ENCODE measurements at regions not wholly inside any gene's neighbourhood (a gene's known extent, or its start where the extent isn't known, plus 50 kb on each side); places are given as distances from the start of the nearest gene placed in this dataset.
A peak's percentile ranks its signal among the peaks of the same experiment; 100 is the strongest.
"Not testable (repeated sequence)": the region's sequence is repeated elsewhere in the genome, so short reads cannot be mapped to it uniquely, and the experiment has no call there.

DNA sequence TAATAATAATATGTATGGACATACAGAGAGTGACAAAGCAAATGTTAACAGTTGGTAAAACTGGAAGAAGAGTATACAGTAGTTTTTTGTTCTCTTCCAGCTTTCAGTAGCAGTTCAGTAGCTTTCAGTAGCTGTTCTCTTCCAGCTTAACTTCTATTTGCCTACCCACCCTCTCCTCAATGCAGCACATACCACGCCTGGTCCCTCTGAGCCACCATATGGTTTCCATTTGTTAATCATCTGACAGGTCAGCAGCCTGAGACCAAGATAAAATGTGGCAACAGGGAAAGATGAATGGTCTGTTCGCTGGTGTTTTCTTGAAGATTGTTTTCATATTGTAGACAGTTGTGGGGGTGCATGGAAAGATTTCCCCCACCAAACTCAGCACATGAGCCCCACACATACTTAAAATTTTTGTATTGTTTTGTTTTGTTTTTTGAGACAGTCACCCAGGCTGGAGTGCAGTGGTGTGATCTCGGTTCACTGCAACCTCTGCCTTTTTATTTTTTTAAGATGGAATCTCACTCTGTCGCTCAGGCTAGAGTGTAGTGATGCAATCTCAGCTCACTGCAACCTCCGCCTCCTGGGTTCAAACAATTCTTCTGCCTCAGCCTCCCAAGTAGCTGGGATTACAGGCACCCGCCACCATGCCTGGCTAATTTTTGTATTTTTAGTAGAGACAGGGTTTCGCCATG is 56.8 kb downstream of the ATP6V0E2 start:
- DNase-seq = not testable (repeated sequence)

- not testable (repeated sequence) for DNase-seq
These were observed 60.0 kb downstream of the ATP6V0E2 start for GRCh38 chr7:149933776-149934175.

DNA sequence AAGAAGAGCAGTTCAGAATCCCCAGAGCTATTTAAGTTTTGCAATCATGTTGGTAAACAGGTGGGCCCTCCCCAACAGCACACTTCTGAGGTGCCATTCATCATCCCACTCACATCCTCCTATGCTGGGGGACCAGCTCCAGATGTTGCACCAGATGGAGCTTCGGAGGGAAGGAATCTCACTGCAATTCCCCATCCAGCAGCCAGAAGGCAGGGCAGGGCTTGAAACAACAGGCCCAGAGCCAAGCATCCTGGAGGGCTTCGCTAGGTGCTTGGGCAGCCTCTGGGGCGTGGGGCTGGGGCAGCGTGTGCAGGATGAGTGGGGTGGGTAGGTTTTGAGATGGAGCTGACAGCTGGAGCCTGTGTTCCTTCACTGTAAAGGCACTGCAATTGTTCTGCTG is 73.6 kb downstream of the ATP6V0E2 start:
- DNase-seq = not testable (repeated sequence)

GRCh38 chr7:149948444-149948843 is 74.7 kb downstream of the ATP6V0E2 start:
- not testable (repeated sequence) for DNase-seq

DNA sequence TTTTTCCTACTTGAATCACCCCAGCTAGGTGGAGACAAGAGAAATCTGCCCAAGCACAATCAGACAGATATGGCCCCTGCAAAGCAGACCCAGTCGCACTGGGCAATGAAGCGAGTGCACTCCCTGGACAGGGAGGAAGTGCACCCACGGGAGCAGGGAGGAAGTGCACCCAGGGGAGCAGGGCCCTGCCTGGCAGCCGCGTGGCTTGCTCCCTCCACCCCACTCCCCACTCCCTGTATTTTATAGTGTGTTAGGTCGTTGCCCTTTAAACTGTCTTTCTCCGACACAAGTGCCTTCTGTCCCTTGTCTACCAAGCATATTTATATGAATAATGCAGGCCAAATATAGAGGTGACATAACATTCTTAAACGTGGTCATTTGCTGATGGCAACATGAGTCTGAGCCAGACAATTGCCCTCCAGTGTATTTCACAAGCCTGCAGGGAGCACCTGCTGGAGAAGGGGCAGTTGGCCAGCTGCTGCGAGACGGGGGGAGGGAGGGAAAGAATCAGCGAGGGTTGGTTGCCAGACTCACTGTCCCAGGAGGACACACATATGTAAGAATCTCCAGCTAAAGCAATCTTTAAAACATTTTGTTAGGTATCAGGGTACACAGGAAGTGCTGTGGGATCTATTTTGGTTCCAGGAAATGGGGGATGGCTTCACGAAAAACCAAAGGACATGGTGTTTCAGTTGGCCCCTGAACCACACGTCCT is 76.3 kb downstream of the ATP6V0E2 start:
- DNase-seq = peak in 1 of 2 experiments; percentile 17

DNA sequence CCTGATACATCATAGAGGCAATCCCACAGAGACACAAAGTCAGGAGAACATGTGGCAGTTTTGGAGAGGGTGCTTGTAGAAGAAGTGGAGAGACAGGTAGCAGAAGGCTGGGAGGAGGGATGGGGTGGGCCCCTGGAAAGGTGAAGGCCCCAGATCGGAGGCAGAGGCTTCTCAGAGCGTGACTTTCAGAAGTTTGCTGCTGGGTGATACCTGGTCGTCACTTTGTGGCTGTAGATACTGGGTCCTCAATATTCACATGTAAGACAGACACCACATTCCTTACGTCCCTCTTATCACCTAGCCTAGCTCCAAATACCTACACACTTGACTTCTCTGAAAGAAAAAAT is 76.8 kb downstream of the ATP6V0E2 start:
- DNase-seq = not testable (repeated sequence)

DNA sequence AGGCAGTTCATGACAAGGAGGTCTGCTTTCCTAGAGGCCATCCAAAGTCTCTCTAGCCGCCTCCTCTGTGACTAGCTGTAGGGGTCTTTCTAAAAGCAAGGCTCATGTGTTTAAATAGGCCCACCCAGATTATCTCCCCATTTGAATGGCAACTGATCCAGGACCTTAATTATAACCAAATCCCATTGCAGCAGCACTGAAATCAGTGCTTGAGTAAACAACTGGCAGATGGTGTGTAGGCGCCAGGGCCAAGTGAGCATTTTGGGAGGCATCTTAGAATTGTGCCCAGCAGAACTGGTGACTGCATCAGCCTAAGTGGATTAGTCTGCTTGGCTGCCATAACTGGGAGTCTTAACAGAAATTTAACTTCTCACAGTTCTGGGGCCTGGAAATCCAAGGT is 77.8 kb downstream of the ATP6V0E2 start:
- not testable (repeated sequence) for DNase-seq

DNA sequence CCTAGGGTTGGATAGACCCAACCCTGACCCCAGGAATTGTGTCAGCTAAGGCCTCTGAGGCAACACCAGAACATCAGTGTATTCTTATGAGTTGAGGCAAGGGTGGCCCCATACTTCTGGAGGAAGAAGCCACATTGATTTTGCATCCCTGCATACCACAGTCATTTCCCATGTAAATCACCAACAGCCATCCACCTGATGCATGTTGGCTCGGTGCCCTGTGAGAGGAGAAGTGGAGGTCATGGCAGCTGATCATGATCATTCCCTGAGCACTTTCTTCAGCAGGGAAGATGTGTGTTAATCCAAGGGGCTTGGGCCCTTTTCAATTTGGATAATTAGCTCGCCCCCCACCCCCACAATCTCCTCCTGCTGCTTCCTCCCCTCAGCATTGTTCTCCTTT is 85.1 kb downstream of the ATP6V0E2 start:
- DNase-seq = peak; percentile 66 to 88

GRCh38 chr7:149960863-149961262 is 87.1 kb downstream of the ATP6V0E2 start:
- DNase-seq = not testable (repeated sequence)

- not testable (repeated sequence) for DNase-seq
These were observed 88.1 kb downstream of the ATP6V0E2 start for GRCh38 chr7:149961878-149962277.

GRCh38 chr7:149962685-149963319 is 89.0 kb downstream of the ATP6V0E2 start:
- DNase-seq = not testable (repeated sequence)

DNA sequence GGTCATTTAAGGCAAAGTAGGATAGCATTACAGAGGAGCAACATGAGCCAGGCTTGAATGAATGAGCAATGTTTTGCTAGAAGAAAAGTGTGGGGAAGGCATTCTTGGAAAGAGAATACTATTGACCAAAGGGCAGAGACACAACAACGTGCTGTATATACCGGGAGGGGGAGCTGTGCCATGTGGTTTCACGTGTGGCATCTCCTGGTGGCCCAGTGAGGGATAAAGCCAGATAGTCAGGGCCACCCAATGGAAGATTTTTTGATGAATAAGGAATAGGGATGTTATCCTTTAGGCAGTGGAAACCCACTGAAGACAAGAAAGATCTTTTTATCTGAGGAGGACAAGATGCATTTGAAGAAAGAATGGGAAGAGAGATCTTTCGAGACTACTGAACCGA is 90.2 kb downstream of the ATP6V0E2 start:
- not testable (repeated sequence) for DNase-seq

DNA sequence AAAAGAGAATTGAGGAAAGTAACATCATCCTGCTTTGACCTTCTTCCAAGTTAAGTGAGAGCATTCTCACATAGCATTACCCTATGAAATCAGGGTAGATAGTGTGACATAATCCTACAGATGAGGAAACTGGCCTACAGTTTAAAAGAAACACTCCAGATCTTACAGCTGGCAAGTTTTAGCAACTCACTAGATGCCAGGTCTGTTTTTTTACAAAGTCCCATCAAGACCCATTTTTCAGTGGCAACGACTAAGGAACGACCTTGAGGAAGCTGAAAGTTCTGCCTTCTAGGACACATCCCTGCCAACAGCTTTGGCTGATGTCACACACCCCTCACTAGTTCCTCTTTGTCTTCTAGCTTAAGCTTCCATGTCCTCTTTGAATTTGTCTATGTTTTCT is 92.7 kb downstream of the ATP6V0E2 start:
- DNase-seq = not testable (repeated sequence)

- DNase-seq = not testable (repeated sequence)
These were observed 99.2 kb downstream of the ATP6V0E2 start for GRCh38 chr7:149972977-149973376.

GRCh38 chr7:149973681-149974080 is 99.9 kb downstream of the ATP6V0E2 start:
- not testable (repeated sequence) for DNase-seq

GRCh38 chr7:149975608-149976007 is 101.8 kb downstream of the ATP6V0E2 start:
- not testable (repeated sequence) for DNase-seq

DNA sequence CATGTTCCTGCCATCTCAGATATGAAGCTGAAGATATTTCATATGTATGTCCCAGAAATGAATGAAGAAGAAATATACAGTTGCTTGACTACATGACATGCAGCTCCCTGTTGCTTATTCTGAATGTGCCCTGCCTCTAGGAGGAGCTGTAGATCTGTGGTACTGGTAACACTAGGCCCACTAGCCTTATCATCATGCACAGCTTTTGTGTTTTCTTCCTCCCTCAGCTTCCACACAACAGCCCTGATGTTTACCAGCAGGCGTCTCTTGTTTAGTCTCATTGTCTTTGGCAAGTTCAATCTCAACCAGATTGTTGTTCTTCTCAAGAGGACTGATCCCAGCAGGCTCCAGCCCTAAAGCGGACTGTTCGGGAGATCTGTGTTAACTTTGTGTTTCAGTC is 104.8 kb downstream of the ATP6V0E2 start:
- DNase-seq = not testable (repeated sequence)

GRCh38 chr7:149978944-149979343 is 105.2 kb downstream of the ATP6V0E2 start:
- not testable (repeated sequence) for DNase-seq

DNA sequence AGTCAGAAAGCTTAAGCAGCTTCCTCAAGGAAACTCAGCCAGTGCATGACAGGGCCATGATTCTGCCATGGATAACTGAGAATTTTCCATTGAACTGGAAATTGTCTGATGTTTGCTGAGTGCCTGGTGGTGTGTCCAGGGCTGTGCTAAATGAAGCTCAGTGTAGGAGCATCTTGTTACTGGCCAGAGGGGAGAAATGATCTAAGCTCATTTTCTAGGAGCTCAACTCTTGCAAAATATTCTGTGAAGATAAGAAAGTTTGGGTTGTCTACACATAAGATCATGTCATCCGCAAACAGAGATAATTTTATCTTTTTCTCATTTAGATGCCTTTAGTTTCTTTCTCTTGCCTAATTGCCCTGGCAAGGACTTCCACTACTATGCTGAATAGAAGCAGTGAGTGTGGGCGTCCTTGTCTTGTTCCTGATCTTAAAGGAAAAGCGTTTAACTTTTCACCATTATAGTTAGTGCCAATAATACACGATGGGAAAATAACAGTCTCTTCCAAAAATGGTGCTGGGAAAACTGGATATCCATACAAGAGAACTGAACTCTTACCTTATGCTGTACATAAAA is 108.9 kb downstream of the ATP6V0E2 start:
- DNase-seq = not testable (repeated sequence)

GRCh38 chr7:149986866-149987265 is 113.1 kb downstream of the ATP6V0E2 start:
- DNase-seq = not testable (repeated sequence)

GRCh38 chr7:149991652-149992302 is 118.0 kb downstream of the ATP6V0E2 start:
- not testable (repeated sequence) for DNase-seq

GRCh38 chr7:149992366-149992765 is 118.6 kb downstream of the ATP6V0E2 start:
- not testable (repeated sequence) for DNase-seq

All from NCI-H526 (cell line).